A673 (cell line): ENCODE measurements at regions not wholly inside any gene's neighbourhood (a gene's known extent, or its start where the extent isn't known, plus 50 kb on each side); places are given as distances from the start of the nearest gene placed in this dataset.

ENCODE experiments used
- EZH2 ChIP-seq: fragments of 200-600 bp; sonication (generic); IDR thresholded peaks from 2 replicates; pipeline ENCODE4 v1.6.1; 2017; ENCODE audit warnings: borderline replicate concordance, low read depth, mild to moderate bottlenecking, mixed read lengths, antibody characterized with exemption, low read length; ENCODE audit not compliant: poor library complexity, severe bottlenecking
- TF ChIP-seq, protein P1 (sequence below): fragments of 300-800, 200-600 bp; sonication (generic); conservative IDR thresholded peaks from 2 replicates; pipeline ENCODE4 v1.5.1; 2017; ENCODE audit warnings: low read depth, mild to moderate bottlenecking, antibody characterized with exemption, low read length, moderate library complexity, mixed read lengths

DNA sequence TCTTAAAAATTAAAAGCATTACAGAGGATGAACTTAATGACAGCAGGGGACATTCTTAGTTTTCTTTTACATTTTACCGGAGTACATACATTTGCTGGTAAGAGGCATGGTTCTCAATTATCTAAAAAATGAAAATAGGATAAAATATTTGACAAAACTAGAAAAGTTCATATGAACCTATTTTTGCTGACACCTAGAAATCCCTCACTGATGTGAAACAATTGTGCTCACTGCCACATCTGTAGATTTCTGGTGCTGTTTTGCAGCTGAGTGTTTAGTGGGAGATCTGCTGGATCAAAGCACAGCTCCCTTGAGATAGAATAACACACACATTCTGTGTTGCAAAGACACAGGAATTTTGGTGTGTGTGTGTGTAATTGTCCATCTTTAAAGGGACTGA, 392.9 kb upstream of the B3GALT2 start:
- TF ChIP-seq, protein P1, sequence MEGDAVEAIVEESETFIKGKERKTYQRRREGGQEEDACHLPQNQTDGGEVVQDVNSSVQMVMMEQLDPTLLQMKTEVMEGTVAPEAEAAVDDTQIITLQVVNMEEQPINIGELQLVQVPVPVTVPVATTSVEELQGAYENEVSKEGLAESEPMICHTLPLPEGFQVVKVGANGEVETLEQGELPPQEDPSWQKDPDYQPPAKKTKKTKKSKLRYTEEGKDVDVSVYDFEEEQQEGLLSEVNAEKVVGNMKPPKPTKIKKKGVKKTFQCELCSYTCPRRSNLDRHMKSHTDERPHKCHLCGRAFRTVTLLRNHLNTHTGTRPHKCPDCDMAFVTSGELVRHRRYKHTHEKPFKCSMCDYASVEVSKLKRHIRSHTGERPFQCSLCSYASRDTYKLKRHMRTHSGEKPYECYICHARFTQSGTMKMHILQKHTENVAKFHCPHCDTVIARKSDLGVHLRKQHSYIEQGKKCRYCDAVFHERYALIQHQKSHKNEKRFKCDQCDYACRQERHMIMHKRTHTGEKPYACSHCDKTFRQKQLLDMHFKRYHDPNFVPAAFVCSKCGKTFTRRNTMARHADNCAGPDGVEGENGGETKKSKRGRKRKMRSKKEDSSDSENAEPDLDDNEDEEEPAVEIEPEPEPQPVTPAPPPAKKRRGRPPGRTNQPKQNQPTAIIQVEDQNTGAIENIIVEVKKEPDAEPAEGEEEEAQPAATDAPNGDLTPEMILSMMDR = no peak
- TF ChIP-seq EZH2 = no peak
